GM12878 (cell line): ENCODE measurements at regions not wholly inside any gene's neighbourhood (a gene's known extent, or its start where the extent isn't known, plus 50 kb on each side); places are given as distances from the start of the nearest gene placed in this dataset.

Experiments used
- ATAC-seq: fragments of 200-7000 bp; cut with Tn5 transposase; 3 replicates; pipeline ENCODE4 v1.9.1; 2020; ENCODE audit warnings: mild to moderate bottlenecking, moderate library complexity
- BruUV-seq: library from RNA; stranded (reverse); fragments of 400-500 nt; replicated peaks from 2 replicates; lab custom pipeline; 2021; lab: Mats Ljungman, UMichigan
- CTCF ChIA-PET: fragments of 300-600 bp; sonication (Branson Sonifier 250); formaldehyde crosslinking; extraction: SDS; loops from one replicate; lab custom pipeline; 2021; ENCODE audit warnings: inconsistent platforms; lab: Yijun Ruan, JAX
- POLR2A ChIA-PET: fragments of 350-600 bp; formaldehyde crosslinking; extraction: SDS; loops from one replicate; lab custom pipeline; 2021; ENCODE audit warnings: inconsistent platforms; lab: Charles Lee
- RAD21 ChIA-PET: fragments of 300-600 bp; sonication (Branson Sonifier 250); formaldehyde crosslinking; loops from one replicate; lab custom pipeline; 2023; ENCODE audit warnings: antibody characterized with exemption; ENCODE audit not compliant: unreplicated experiment; lab: Charles Lee
- SMC1A ChIA-PET: fragments of 300-600 bp; sonication (Branson Sonifier 250); formaldehyde crosslinking; loops from one replicate; lab custom pipeline; 2023; ENCODE audit not compliant: unreplicated experiment, uncharacterized antibody; lab: Charles Lee
- DNase-seq: peaks from one replicate; pipeline ENCODE4 v3.0.0-alpha.2; 2011; ENCODE audit warnings: low read depth, low spot score
- FAIRE-seq: peaks from 3 replicates; lab custom pipeline; 2011; peaks lifted over from hg19 to GRCh38; lab: Jason Lieb, UNC
- H2AFZ ChIP-seq: 2 replicates; pipeline ENCODE4 v1.6.0; 2011; ENCODE audit warnings: low read depth, low read length, control low read depth; ENCODE audit not compliant: control insufficient read depth
- H3K27ac ChIP-seq: 2 replicates; pipeline ENCODE4 v1.5.1; 2011; ENCODE audit warnings: control low read depth; ENCODE audit not compliant: control insufficient read depth, insufficient read depth
- H3K27me3 ChIP-seq, 2 experiments: replicated peaks in 1 of 2; 2 replicates each; pipeline versions ENCODE4 v1.6.0 to v1.6.1; 2011; ENCODE audit warnings: low read length in 1 of 2; ENCODE audit not compliant: control insufficient read depth in 2 of 2, insufficient read depth in 2 of 2
- H3K36me3 ChIP-seq, 2 experiments: 2 replicates each; pipeline ENCODE4 v1.5.1; 2011; ENCODE audit warnings: low read length in 1 of 2; ENCODE audit not compliant: control insufficient read depth in 2 of 2, insufficient read depth in 2 of 2
- H3K4me1 ChIP-seq: 2 replicates; pipeline ENCODE4 v1.6.1; 2011; ENCODE audit warnings: mild to moderate bottlenecking, low read length, moderate library complexity, mixed read lengths; ENCODE audit not compliant: control insufficient read depth, insufficient read depth
- H3K4me2 ChIP-seq: 2 replicates; pipeline ENCODE4 v1.6.0; 2011; ENCODE audit warnings: control low read depth; ENCODE audit not compliant: control insufficient read depth, insufficient read depth
- H3K4me3 ChIP-seq: fragments of 200-600 bp; sonication (generic); 2 replicates; pipeline ENCODE4 v1.5.1; 2016
- H3K79me2 ChIP-seq: 2 replicates; pipeline ENCODE4 v1.6.0; 2011; ENCODE audit warnings: low read length; ENCODE audit not compliant: control insufficient read depth, insufficient read depth
- H3K9ac ChIP-seq: 2 replicates; pipeline ENCODE4 v1.8.0; 2011; ENCODE audit warnings: low read length, control low read depth, mixed read lengths; ENCODE audit not compliant: control insufficient read depth, insufficient read depth
- H3K9me3 ChIP-seq: replicated peaks from 3 replicates; pipeline ENCODE4 v1.5.1; 2011; ENCODE audit warnings: mild to moderate bottlenecking, low read length; ENCODE audit not compliant: control insufficient read depth, insufficient read depth
- H4K20me1 ChIP-seq: 2 replicates; pipeline ENCODE4 v1.6.0; 2011; ENCODE audit not compliant: control insufficient read depth, insufficient read depth
- CEBPB ChIP-seq, 2 experiments: fragments of 150-350 bp in 1 of 2; IDR thresholded peaks; 2 replicates each; pipeline ENCODE4 v1.6.1; 2012 to 2014; ENCODE audit warnings: low read depth in 2 of 2, low read length in 2 of 2, borderline replicate concordance in 1 of 2, inconsistent platforms in 1 of 2
- CUX1 ChIP-seq: IDR thresholded peaks from 2 replicates; pipeline ENCODE4 v1.6.1; 2012; ENCODE audit warnings: improper control_type of control experiment, low read depth, low read length; ENCODE audit not compliant: insufficient replicate concordance
- HDAC2 ChIP-seq: fragments of 200-600 bp; sonication (generic); IDR thresholded peaks from 2 replicates; pipeline ENCODE4 v1.6.1; 2017
- MYC ChIP-seq: IDR thresholded peaks from 2 replicates; pipeline ENCODE4 v1.6.1; 2011; ENCODE audit warnings: mild to moderate bottlenecking, low read length, moderate library complexity, inconsistent platforms; ENCODE audit not compliant: insufficient read depth, insufficient replicate concordance, insufficient read length, severe bottlenecking
- POLR2A ChIP-seq: IDR thresholded peaks from 2 replicates; pipeline ENCODE4 v1.6.1; 2011; ENCODE audit warnings: low read depth, mild to moderate bottlenecking, low read length
- RCOR1 ChIP-seq: conservative IDR thresholded peaks from 2 replicates; pipeline ENCODE4 v1.6.1; 2012; ENCODE audit warnings: low read depth, low read length, improper control_type of control experiment
- RELA ChIP-seq: fragments of 450-650 bp; IDR thresholded peaks from 2 replicates; pipeline ENCODE4 v1.8.0; 2014; ENCODE audit warnings: borderline replicate concordance; ENCODE audit not compliant: partially characterized antibody
- RUNX3 ChIP-seq: IDR thresholded peaks from 2 replicates; pipeline ENCODE4 v1.6.1; 2012; ENCODE audit warnings: low read length, inconsistent platforms
- SIN3A ChIP-seq: IDR thresholded peaks from 2 replicates; pipeline ENCODE4 v1.6.1; 2012; ENCODE audit warnings: low read depth, low read length, improper control_type of control experiment
- USF2 ChIP-seq: IDR thresholded peaks from 2 replicates; pipeline ENCODE4 v1.6.1; 2011; ENCODE audit warnings: low read depth, low read length, improper control_type of control experiment, borderline replicate concordance
- WRNIP1 ChIP-seq: IDR thresholded peaks from 2 replicates; pipeline ENCODE4 v1.6.1; 2011; ENCODE audit warnings: low read depth, low read length, improper control_type of control experiment, borderline replicate concordance
- WGBS: methylation state at CpG from one replicate; pipeline ENCODE4 v1.1.6; 2016; ENCODE audit warnings: low lambda C conversion rate; ENCODE audit not compliant: insufficient replicate concordance, insufficient coverage; ENCODE audit errors: missing lambda C conversion rate; 5-methylcytosine and 5-hydroxymethylcytosine counted together
- in situ Hi-C: fragments of 300-500 bp; cut with MboI; formaldehyde crosslinking; loops from 9 replicates; pipeline ENCODE4 v1.14.3; 2018; ENCODE audit warnings: mixed read lengths
- intact Hi-C: fragments of 100-400 bp; cut with micrococcal nuclease; formaldehyde crosslinking; loops from one replicate; pipeline ENCODE4 v1.14.2; 2022; ENCODE audit not compliant: unreplicated experiment

GRCh38 chr13:71149046-71149445, 718.0 kb downstream of the DACH1 start (continued):
- no peak for TF ChIP-seq USF2

- 0% methylated on average over 1 of the region's 1 CpG for WGBS
- Histone ChIP-seq H3K36me3 (no peaks in the 10 kb centered on the region), H3K9ac (no peak overlapping the region), H3K4me2 (no peak overlapping the region), H4K20me1 (no peaks in the 10 kb centered on the region), H3K4me1 (no peaks in the 10 kb centered on the region)
- in situ Hi-C loops, result no loop called here
- no TSS peak for BruUV-seq
- RAD21 ChIA-PET, result no interaction called here
- POLR2A ChIA-PET, result no interaction called here
- TF ChIP-seq WRNIP1, result no peak
- TF ChIP-seq RELA, result no peak
- TF ChIP-seq RUNX3, result no peak
- TF ChIP-seq RCOR1, result no peak
- TF ChIP-seq, all 136 proteins: peak for 0
- ChIA-PET CTCF (no interaction called here), SMC1A (interaction anchor here (0.8 to 1.5 kb wide), 2 partner anchors 12 to 16 kb away, joined by 3 read pairs; no protein-coding TSS in a partner anchor)
- H3K79me2 ChIP-seq, result no peaks in the 10 kb centered on the region
- intact Hi-C loops, result no loop called here
- H2AFZ ChIP-seq, result no peak overlapping the region
- ATAC-seq, result no peak
- no peak overlapping the region for H3K4me3 ChIP-seq
- no peaks in the 10 kb centered on the region for H3K9me3 ChIP-seq
- DNase-seq, result no peak
- no peak for FAIRE-seq
- no peaks in the 10 kb centered on the region for H3K27me3 ChIP-seq
- H3K27ac ChIP-seq, result no peak overlapping the region
Observed at GRCh38 chr13:71148396-71148795, 718.6 kb downstream of the DACH1 start.

GRCh38 chr13:71144883-71145282, 722.1 kb downstream of the DACH1 start:
- 19% methylated on average over 2 of the region's 2 CpGs for WGBS
- H3K4me1 ChIP-seq, result no peaks in the 10 kb centered on the region
- in situ Hi-C loops, result no loop called here
- TF ChIP-seq SIN3A (no peak), CEBPB (IDR thresholded peaks at IDR 0.05; ENCODE audit: borderline replicate concordance in 1 of 2, low read depth in 2 of 2, low read length in 2 of 2) (no peak), CUX1 (no peak), HDAC2 (no peak), POLR2A (no peak), MYC (no peak)

More at GRCh38 chr13:71144883-71145282, 722.1 kb downstream of the DACH1 start:
- Histone ChIP-seq H3K27ac (no peak overlapping the region), H3K9ac (no peak overlapping the region), H3K4me3 (no peak overlapping the region), H3K4me2 (no peak overlapping the region), H2AFZ (no peak overlapping the region), H3K79me2 (no peaks in the 10 kb centered on the region), H3K27me3 (no peaks in the 10 kb centered on the region), H3K9me3 (no peaks in the 10 kb centered on the region), H4K20me1 (no peaks in the 10 kb centered on the region), H3K36me3 (no peaks in the 10 kb centered on the region)
- intact Hi-C loops, result no loop called here
- no peak for FAIRE-seq
- CTCF ChIA-PET, result interaction anchor here (0.7 kb wide), 1 partner anchor 28 kb away, joined by 3 read pairs; no protein-coding TSS in a partner anchor
- RAD21 ChIA-PET, result no interaction called here
- SMC1A ChIA-PET, result no interaction called here
- POLR2A ChIA-PET, result no interaction called here
- DNase-seq, result no peak
- BruUV-seq, result no TSS peak
- ATAC-seq, result no peak
